HG03565 (cell line): ENCODE measurements at regions not wholly inside any gene's neighbourhood (a gene's known extent, or its start where the extent isn't known, plus 50 kb on each side); places are given as distances from the start of the nearest gene placed in this dataset.
"Not testable (repeated sequence)": the region's sequence is repeated elsewhere in the genome, so short reads cannot be mapped to it uniquely, and the experiment has no call there.

Experiments used
- ATAC-seq: cut with Tn5 transposase; IDR thresholded peaks from one replicate; pipeline ENCODE4 v1.9.1; 2021; ENCODE audit warnings: mild to moderate bottlenecking, moderate library complexity; ENCODE audit not compliant: unreplicated experiment

GRCh38 chr2:150066490-150066889 lies 421.0 kb downstream of the RND3 start:
- ATAC-seq: no peak

GRCh38 chr2:150063931-150064548 lies 423.4 kb downstream of the RND3 start:
- no peak for ATAC-seq

DNA sequence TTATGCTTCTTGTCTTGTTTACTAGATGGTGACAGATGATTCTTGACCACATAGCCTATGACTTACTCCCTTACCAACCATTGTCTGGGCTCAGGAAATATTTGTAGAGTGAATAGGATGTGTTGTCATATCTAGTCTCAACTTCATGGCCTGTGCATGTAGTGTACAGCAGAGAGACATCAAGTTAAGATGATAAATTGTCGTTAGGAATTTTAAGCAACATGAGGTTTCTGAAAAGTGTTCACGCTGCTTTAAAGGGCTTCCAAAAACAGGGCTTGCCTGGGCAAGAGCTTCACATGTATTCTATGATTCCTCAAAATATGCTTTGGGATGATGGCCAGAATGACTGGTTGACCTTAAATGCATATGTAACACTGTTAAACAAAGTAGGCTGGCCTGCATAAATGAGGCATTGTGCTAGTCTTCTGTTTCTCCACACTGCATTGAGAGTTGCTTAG lies 424.0 kb downstream of the RND3 start:
- no peak for ATAC-seq

DNA sequence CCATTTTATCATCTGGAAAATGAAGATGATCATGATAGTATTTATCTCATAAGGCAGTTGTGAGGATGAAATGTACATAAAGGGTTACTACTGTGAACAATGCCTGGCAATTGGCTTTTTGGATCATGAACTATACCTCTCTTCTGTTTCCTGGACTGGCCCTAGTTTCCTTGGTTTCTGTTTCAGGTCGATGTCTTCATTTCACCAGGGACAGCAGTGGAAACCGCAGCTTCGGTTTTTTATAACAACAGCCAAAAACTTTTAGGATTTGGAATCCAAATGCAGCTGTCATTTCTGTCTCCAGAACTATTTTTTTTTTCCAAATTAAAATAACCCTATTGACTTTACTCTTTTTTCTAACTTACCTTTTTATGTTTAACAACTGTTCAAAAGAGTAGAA lies 425.1 kb downstream of the RND3 start:
- ATAC-seq: no peak

DNA sequence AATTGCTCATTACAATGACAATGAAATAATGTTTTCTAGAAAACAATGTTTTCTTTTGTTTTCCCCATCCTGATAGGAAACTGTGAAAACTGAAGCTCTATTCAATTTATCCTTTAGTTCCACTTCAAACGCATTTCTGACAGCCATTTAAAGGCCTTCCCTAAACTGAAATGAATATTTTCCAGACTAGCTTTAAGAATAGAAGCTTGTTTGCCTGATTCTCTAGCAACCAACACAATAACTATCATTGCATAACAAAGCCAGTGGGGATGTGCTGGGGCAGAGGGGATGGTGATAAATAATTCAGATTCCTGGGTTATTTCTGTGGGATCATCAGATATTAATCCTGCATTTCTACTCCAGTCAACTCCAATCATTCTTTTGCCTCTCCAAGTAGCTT lies 427.1 kb downstream of the RND3 start:
- no peak for ATAC-seq

GRCh38 chr2:150059676-150060075 lies 427.8 kb downstream of the RND3 start:
- ATAC-seq: not testable (repeated sequence)

DNA sequence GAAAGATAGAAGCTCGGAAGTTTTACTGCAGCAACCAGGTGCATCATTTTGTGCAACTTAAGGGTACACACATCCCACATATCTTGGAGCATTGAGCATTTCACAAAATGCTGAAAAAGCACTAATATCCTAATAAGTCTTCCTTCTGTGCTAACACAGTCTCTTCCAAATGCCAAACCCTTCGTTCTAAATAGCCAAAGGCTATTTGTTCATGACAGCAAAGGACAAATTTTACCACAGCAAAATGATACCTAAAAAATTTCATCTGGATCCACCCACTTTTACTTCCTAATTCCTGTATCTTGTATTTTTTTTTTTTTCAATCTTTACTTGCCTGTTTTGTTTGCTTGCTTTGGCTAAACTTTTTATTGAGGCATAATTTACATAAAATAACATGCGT lies 435.0 kb downstream of the RND3 start:
- no peak for ATAC-seq

DNA sequence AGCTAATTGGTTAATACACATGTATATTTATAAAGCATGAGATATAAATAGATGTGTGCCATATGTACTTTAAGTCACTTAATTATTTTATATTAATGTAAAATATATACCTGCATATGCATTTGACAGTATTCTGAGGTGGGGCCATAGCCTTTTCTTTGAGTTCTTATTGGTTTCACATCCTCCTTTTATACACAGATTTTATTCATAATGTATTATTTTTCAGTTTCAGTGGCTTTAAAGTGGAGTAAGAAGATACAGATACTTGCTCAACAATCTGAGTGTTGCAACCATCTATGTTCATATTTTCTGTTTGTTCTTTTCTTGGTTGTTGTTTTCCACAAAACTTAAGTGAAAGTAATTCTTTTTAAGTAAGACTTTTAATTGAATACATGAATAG lies 436.5 kb downstream of the RND3 start:
- ATAC-seq: peak; percentile 67

DNA sequence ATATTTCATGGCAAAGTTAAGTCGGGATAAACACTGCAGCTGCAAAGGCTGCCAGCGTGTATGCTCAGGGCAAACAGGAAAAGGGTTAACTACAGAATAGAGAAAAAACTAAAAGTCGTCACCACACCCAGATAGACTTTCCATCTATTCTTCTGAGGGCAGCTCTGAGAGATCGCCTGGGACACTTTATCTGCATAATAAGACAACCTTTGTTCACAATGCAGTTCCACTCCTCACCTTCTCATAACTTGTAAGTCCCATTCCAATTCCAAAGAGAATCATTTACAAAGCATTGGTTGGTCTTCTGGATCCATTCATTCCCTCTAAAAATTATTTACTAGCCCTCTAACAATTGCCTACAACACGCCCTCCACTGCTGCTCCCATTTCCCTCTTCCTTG lies 437.4 kb downstream of the RND3 start:
- ATAC-seq: no peak

- ATAC-seq: no peak
These were observed 439.7 kb downstream of the RND3 start for GRCh38 chr2:150047620-150048222.

DNA sequence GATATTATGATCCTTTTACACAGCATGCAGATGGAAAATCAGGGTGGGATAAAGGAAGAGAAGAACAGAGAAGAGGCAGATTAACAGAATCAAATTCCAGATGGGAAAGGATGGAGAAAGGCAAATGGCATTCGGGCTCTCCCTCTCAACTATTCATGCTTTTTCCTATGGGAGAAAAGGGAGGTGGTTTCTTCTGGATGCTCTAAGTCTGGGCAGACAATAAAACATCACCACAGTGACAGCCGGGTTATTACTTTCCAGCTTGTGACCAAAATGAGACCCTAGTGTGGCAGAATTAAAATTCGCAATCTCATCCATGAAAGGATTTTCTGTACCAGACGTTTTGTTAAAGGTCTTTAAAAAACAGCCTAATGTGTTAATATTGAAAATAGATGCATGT lies 440.7 kb downstream of the RND3 start:
- no peak for ATAC-seq

- no peak for ATAC-seq
These were observed 441.3 kb downstream of the RND3 start for GRCh38 chr2:150046211-150046610.

DNA sequence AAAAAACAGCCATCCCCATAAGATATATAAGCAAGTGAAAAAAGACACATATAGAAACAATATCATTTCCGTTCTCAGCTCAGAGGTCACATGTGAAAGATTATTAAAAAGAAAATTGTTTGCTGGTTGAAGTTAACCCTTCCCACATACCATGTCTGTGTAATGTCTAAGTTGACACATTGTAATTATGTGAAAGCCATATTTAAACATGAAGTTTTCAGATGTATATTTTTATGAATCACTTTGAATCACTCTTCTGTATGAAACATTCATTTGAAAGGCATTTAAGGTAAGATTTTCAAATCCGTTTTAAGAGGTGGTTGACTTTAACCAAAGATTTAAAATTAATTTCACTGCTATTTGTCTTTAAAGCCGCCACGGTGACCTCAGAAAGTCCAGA lies 441.9 kb downstream of the RND3 start:
- no peak for ATAC-seq

- ATAC-seq: no peak
These were observed 444.3 kb downstream of the RND3 start for GRCh38 chr2:150043172-150043500.

- ATAC-seq: no peak
These were observed 444.8 kb downstream of the RND3 start for GRCh38 chr2:150042500-150043171.

- ATAC-seq: no peak
These were observed 445.6 kb downstream of the RND3 start for GRCh38 chr2:150041722-150042425.

- no peak for ATAC-seq
These were observed 449.0 kb upstream of the MMADHC start for GRCh38 chr2:150036622-150037021.

DNA sequence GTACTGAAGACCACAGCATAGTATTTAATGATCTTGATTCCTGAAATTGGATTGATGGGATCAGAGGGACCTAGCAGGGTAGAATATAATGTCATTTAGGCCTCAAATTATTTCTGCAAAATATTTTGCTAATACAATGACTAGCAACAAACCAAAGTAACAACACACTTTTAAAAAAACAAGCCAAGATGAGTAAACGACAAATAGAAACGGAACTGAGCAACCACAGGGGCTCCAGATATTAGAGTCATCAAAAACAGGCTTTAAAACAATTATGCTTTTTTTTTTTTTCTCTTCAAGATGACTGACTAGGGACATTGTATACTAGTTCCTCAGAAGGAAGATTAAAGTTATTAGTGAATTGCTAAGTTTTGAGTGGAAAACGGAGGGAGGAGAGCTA lies 447.1 kb upstream of the MMADHC start:
- ATAC-seq: no peak

GRCh38 chr2:150030436-150031190 lies 443.0 kb upstream of the MMADHC start:
- no peak for ATAC-seq

- ATAC-seq: no peak
These were observed 440.7 kb upstream of the MMADHC start for GRCh38 chr2:150028322-150028721.

DNA sequence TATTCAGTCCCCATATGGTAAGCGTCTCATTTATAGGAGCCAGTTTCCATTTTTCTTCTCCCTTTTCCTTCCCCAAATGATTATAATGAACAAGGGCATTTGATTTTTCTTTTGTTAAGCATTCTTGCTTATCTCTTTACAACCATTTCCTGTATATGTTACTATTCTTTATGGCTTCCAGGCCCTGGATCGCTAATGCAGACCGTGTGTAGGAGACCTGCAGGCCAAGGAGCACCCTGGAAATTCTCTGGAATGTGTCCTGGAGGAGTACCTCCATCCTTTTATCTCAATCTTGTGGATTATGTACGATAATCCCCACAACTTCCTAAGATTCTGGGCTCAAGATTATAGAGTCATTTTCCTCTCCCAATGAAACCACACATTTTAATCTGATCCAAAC lies 439.6 kb upstream of the MMADHC start:
- ATAC-seq: no peak
